GM23338 (cell line): ENCODE measurements at regions not wholly inside any gene's neighbourhood (a gene's known extent, or its start where the extent isn't known, plus 50 kb on each side); places are given as distances from the start of the nearest gene placed in this dataset.

Experiments
- ATAC-seq: fragments of 200-7000 bp; cut with Tn5 transposase; 3 replicates; pipeline ENCODE4 v1.9.1; 2020
- DNase-seq: peaks from one replicate; pipeline ENCODE4 v3.0.0-alpha.2; 2015; ENCODE audit warnings: low spot score
- H2AFZ ChIP-seq: fragments of 200-600 bp; sonication (generic); 2 replicates; pipeline ENCODE4 v1.8.0; 2016; ENCODE audit warnings: antibody characterized with exemption, mild to moderate bottlenecking, moderate library complexity
- H3F3A ChIP-seq: fragments of 200-600 bp; sonication (generic); replicated peaks from 2 replicates; pipeline ENCODE4 v1.8.0; 2017; ENCODE audit warnings: antibody characterized with exemption, mixed run types, low read depth
- H3K27ac ChIP-seq: fragments of 200-600 bp; sonication (generic); 2 replicates; pipeline ENCODE4 v1.6.1; 2016; ENCODE audit warnings: low read depth
- H3K27me3 ChIP-seq: fragments of 200-600 bp; sonication (generic); 2 replicates; pipeline ENCODE4 v1.8.0; 2016; ENCODE audit warnings: mild to moderate bottlenecking, mixed run types, moderate library complexity; ENCODE audit not compliant: insufficient read depth
- H3K36me3 ChIP-seq: fragments of 200-600 bp; sonication (generic); 2 replicates; pipeline ENCODE4 v1.8.0; 2016; ENCODE audit warnings: mild to moderate bottlenecking; ENCODE audit not compliant: insufficient read depth
- H3K4me1 ChIP-seq: fragments of 200-600 bp; sonication (generic); 2 replicates; pipeline ENCODE4 v1.8.0; 2016; ENCODE audit warnings: mild to moderate bottlenecking, moderate library complexity; ENCODE audit not compliant: insufficient read depth
- H3K4me2 ChIP-seq: fragments of 200-600 bp; sonication (generic); 2 replicates; pipeline ENCODE4 v1.7.1; 2017; ENCODE audit warnings: mixed run types
- H3K4me3 ChIP-seq: fragments of 200-600 bp; sonication (generic); 2 replicates; pipeline ENCODE4 v1.6.1; 2016; ENCODE audit warnings: mixed run types
- H3K79me2 ChIP-seq: fragments of 200-600 bp; sonication (generic); replicated peaks from 2 replicates; pipeline ENCODE4 v1.8.0; 2017; ENCODE audit warnings: mild to moderate bottlenecking; ENCODE audit not compliant: insufficient read depth
- H3K9me2 ChIP-seq: fragments of 200-600 bp; sonication (generic); 2 replicates; pipeline ENCODE4 v1.8.0; 2017; ENCODE audit not compliant: insufficient read depth
- H4K20me1 ChIP-seq: fragments of 200-600 bp; sonication (generic); replicated peaks from 2 replicates; pipeline ENCODE4 v1.8.0; 2017; ENCODE audit warnings: mild to moderate bottlenecking; ENCODE audit not compliant: insufficient read depth
- H3K27ac Mint-ChIP-seq: 2 replicates; pipeline ENCODE4 v1.8.0; 2020; ENCODE audit warnings: inconsistent platforms, mild to moderate bottlenecking, moderate library complexity, mixed read lengths
- H3K27me3 Mint-ChIP-seq: 3 replicates; pipeline ENCODE4 v1.8.0; 2022; ENCODE audit warnings: low read depth, mild to moderate bottlenecking, moderate library complexity, mixed read lengths, inconsistent platforms; ENCODE audit not compliant: insufficient read depth, poor library complexity
- H3K36me3 Mint-ChIP-seq: 3 replicates; pipeline ENCODE4 v1.8.0; 2021; ENCODE audit warnings: low read depth, mild to moderate bottlenecking, inconsistent platforms, moderate library complexity, mixed read lengths
- H3K4me1 Mint-ChIP-seq: 3 replicates; pipeline ENCODE4 v1.8.0; 2020; ENCODE audit warnings: mild to moderate bottlenecking, inconsistent platforms, mixed read lengths
- H3K4me3 Mint-ChIP-seq: 3 replicates; pipeline ENCODE4 v1.8.0; 2021; ENCODE audit warnings: moderate library complexity, mild to moderate bottlenecking, inconsistent platforms, mixed read lengths
- H3K9me3 Mint-ChIP-seq: 3 replicates; pipeline ENCODE4 v1.8.0; 2020; ENCODE audit warnings: moderate library complexity, mild to moderate bottlenecking, inconsistent platforms, mixed read lengths
- CREB1 ChIP-seq: fragments of 250-450 bp; sonication (Bioruptor Pico); IDR thresholded peaks from 2 replicates; pipeline ENCODE4 v1.5.0; 2020; ENCODE audit warnings: low read depth, mild to moderate bottlenecking, moderate library complexity
- EZH2 ChIP-seq: fragments of 200-600 bp; sonication (generic); IDR thresholded peaks from one replicate; pipeline ENCODE4 v1.8.0; 2017; ENCODE audit warnings: antibody characterized with exemption, mild to moderate bottlenecking, low read depth; ENCODE audit not compliant: unreplicated experiment
- EZH2phosphoT487 ChIP-seq: fragments of 200-600 bp; sonication (generic); IDR thresholded peaks from one replicate; pipeline ENCODE4 v1.8.1; 2018; ENCODE audit warnings: antibody characterized with exemption; ENCODE audit not compliant: unreplicated experiment
- JUNB ChIP-seq: IDR thresholded peaks from one replicate; pipeline ENCODE4 v1.6.1; 2016; ENCODE audit warnings: antibody characterized with exemption; ENCODE audit not compliant: unreplicated experiment
- POLR2AphosphoS5 ChIP-seq: IDR thresholded peaks from 2 replicates; pipeline ENCODE4 v1.6.1; 2016; ENCODE audit warnings: antibody characterized with exemption, low read depth
- ZNF114 ChIP-seq: fragments of 250-450 bp; sonication (Bioruptor Pico); IDR thresholded peaks from 2 replicates; pipeline ENCODE4 v1.5.0; 2020; ENCODE audit warnings: mild to moderate bottlenecking, moderate library complexity
- ZNF331 ChIP-seq: fragments of 250-450 bp; sonication (Bioruptor Pico); IDR thresholded peaks from 2 replicates; pipeline ENCODE4 v1.5.0; 2020; ENCODE audit warnings: low read depth, mild to moderate bottlenecking, moderate library complexity
- TF ChIP-seq, protein P1 (sequence below): fragments of 250-450 bp; sonication (Bioruptor Pico); IDR thresholded peaks from 2 replicates; pipeline ENCODE4 v1.5.0; 2020; ENCODE audit warnings: mild to moderate bottlenecking, moderate library complexity

DNA sequence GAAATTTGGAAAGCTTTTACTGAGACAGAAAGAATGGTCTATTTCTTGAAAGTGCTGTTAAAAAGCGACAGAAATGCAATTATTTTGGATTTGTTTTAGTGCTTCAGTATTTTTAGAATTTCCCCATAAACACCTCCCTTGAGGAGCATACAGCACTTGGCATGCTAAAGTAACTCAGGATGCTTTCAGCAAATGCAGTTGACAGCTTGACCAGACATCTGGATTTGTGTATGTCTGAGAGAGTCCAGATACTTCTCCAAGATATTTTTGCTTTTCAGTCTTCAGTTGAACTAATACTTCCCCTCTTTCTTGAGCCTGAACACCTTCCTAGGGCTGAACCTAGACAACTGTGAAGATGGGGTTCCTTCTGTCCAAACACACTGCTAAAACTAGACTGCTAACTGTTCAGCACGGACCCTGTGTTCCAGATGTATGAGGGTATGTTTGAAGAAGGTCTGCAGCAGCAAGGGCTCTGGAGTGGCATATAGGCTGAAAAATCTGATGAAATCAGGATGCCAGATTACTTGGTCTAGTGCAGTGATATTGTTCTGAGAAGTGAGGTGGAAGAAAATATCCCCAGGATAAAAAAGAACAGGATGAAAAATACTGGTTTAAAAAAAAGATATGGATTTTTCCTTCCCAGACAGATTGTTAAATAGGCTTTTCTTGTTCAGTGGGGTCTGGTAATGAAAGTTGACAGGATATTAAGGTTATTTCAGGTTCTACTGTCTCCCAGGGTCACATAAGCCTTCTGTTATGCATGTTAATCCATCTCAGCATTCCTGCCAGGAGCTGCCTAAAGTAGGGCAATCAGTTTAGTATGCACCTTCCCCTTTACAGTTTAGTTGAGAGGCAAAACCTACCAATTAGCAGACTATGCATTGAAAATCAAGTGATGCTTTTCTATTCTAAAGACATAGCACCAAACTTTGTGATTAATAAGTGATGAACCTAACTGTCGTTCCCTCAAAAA is 516.9 kb upstream of the TBL1XR1 start:
- no peaks in the 10 kb centered on the region for H3K36me3 ChIP-seq
- no peak overlapping the region for H3K4me3 ChIP-seq
- ATAC-seq (peak; percentile 54; the same call in 2 of the 3 replicates), DNase-seq (peak; percentile 11)
- no peak overlapping the region for H3K4me2 ChIP-seq
- H4K20me1 ChIP-seq, result no peaks in the 10 kb centered on the region
- Mint-ChIP-seq H3K27ac (peak overlapping the region; percentile 78), H3K4me1 (peaks cover 12% of the 10 kb centered on the region), H3K27me3 (no peaks in the 10 kb centered on the region), H3K9me3 (no peaks in the 10 kb centered on the region; the same call in 1 of the 3 replicates), H3K4me3 (no peak overlapping the region), H3K36me3 (no peaks in the 10 kb centered on the region)
- 0 out of 2 replicates have a peak, but pooled peaks cover 2% of the 10 kb centered on the region for H3K9me2 ChIP-seq
- H3F3A ChIP-seq, result no peaks in the 10 kb centered on the region
- no peak overlapping the region; the same call in 1 of the 2 replicates for H2AFZ ChIP-seq
- no peaks in the 10 kb centered on the region for H3K79me2 ChIP-seq
- no peak overlapping the region for H3K27ac ChIP-seq
- H3K4me1 ChIP-seq, result no peaks in the 10 kb centered on the region
- H3K27me3 ChIP-seq, result no peaks in the 10 kb centered on the region
- TF ChIP-seq, protein P1, sequence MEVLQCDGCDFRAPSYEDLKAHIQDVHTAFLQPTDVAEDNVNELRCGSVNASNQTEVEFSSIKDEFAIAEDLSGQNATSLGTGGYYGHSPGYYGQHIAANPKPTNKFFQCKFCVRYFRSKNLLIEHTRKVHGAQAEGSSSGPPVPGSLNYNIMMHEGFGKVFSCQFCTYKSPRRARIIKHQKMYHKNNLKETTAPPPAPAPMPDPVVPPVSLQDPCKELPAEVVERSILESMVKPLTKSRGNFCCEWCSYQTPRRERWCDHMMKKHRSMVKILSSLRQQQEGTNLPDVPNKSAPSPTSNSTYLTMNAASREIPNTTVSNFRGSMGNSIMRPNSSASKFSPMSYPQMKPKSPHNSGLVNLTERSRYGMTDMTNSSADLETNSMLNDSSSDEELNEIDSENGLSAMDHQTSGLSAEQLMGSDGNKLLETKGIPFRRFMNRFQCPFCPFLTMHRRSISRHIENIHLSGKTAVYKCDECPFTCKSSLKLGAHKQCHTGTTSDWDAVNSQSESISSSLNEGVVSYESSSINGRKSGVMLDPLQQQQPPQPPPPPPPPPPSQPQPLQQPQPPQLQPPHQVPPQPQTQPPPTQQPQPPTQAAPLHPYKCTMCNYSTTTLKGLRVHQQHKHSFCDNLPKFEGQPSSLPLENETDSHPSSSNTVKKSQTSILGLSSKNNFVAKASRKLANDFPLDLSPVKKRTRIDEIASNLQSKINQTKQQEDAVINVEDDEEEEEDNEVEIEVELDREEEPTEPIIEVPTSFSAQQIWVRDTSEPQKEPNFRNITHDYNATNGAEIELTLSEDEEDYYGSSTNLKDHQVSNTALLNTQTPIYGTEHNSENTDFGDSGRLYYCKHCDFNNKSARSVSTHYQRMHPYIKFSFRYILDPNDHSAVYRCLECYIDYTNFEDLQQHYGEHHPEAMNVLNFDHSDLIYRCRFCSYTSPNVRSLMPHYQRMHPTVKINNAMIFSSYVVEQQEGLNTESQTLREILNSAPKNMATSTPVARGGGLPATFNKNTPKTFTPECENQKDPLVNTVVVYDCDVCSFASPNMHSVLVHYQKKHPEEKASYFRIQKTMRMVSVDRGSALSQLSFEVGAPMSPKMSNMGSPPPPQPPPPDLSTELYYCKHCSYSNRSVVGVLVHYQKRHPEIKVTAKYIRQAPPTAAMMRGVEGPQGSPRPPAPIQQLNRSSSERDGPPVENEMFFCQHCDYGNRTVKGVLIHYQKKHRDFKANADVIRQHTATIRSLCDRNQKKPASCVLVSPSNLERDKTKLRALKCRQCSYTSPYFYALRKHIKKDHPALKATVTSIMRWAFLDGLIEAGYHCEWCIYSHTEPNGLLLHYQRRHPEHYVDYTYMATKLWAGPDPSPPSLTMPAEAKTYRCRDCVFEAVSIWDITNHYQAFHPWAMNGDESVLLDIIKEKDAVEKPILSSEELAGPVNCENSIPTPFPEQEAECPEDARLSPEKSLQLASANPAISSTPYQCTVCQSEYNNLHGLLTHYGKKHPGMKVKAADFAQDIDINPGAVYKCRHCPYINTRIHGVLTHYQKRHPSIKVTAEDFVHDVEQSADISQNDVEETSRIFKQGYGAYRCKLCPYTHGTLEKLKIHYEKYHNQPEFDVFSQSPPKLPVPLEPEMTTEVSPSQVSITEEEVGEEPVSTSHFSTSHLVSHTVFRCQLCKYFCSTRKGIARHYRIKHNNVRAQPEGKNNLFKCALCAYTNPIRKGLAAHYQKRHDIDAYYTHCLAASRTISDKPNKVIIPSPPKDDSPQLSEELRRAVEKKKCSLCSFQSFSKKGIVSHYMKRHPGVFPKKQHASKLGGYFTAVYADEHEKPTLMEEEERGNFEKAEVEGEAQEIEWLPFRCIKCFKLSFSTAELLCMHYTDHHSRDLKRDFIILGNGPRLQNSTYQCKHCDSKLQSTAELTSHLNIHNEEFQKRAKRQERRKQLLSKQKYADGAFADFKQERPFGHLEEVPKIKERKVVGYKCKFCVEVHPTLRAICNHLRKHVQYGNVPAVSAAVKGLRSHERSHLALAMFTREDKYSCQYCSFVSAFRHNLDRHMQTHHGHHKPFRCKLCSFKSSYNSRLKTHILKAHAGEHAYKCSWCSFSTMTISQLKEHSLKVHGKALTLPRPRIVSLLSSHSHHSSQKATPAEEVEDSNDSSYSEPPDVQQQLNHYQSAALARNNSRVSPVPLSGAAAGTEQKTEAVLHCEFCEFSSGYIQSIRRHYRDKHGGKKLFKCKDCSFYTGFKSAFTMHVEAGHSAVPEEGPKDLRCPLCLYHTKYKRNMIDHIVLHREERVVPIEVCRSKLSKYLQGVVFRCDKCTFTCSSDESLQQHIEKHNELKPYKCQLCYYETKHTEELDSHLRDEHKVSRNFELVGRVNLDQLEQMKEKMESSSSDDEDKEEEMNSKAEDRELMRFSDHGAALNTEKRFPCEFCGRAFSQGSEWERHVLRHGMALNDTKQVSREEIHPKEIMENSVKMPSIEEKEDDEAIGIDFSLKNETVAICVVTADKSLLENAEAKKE (CRISPR knock-in tag), result 0 out of 2 replicates have a peak, but pooled peaks have one; percentile 45
- no peak for TF ChIP-seq POLR2AphosphoS5

- no peak for DNase-seq
- no peak overlapping the region for H3K4me3 ChIP-seq
- Mint-ChIP-seq H3K27ac (no peak overlapping the region), H3K9me3 (no peaks in the 10 kb centered on the region; the same call in 2 of the 3 replicates), H3K4me3 (no peak overlapping the region), H3K27me3 (no peaks in the 10 kb centered on the region), H3K4me1 (peaks cover 12% of the 10 kb centered on the region), H3K36me3 (no peaks in the 10 kb centered on the region)
- no peaks in the 10 kb centered on the region for H3K27me3 ChIP-seq
- 0 out of 2 replicates have a peak, but pooled peaks cover 2% of the 10 kb centered on the region for H3K9me2 ChIP-seq
- H3K79me2 ChIP-seq, result no peaks in the 10 kb centered on the region
- ATAC-seq, result no peak
- no peak overlapping the region for H3K4me2 ChIP-seq
- no peak overlapping the region for H2AFZ ChIP-seq
- H3K4me1 ChIP-seq, result no peaks in the 10 kb centered on the region
- no peaks in the 10 kb centered on the region for H4K20me1 ChIP-seq
- no peak overlapping the region for H3K27ac ChIP-seq
- H3F3A ChIP-seq, result no peaks in the 10 kb centered on the region
- no peaks in the 10 kb centered on the region for H3K36me3 ChIP-seq
- no peak for TF ChIP-seq JUNB
- TF ChIP-seq CREB1 (CRISPR knock-in tag), result no peak
- TF ChIP-seq EZH2, result no peak
- TF ChIP-seq EZH2phosphoT487, result no peak
- no peak for TF ChIP-seq ZNF114 (CRISPR knock-in tag)
- no peak for TF ChIP-seq ZNF331 (CRISPR knock-in tag)
Measured at GRCh38 chr3:177714945-177715344, 517.7 kb upstream of the TBL1XR1 start.
